WI38 (cell line): ENCODE measurements at regions not wholly inside any gene's neighbourhood (a gene's known extent, or its start where the extent isn't known, plus 50 kb on each side); places are given as distances from the start of the nearest gene placed in this dataset.
A peak's percentile ranks its signal among the peaks of the same experiment; 100 is the strongest.

Experiments
- H3K4me3 ChIP-seq: 2 replicates; pipeline ENCODE4 v1.5.1; 2011; ENCODE audit warnings: low read depth, mild to moderate bottlenecking, control low read depth, low read length
- CTCF ChIP-seq: IDR thresholded peaks from 2 replicates; pipeline ENCODE4 v1.5.1; 2012; ENCODE audit warnings: low read depth, mild to moderate bottlenecking, control low read depth, low read length

- no peak for TF ChIP-seq CTCF
- H3K4me3 ChIP-seq: no peak overlapping the region
Observed at GRCh38 chr1:10862743-10863335, 66.4 kb upstream of the CASZ1 start.

- no peak for TF ChIP-seq CTCF
Observed at GRCh38 chr1:10863886-10864285, 67.4 kb upstream of the CASZ1 start.

GRCh38 chr1:10864776-10865175 lies 68.3 kb upstream of the CASZ1 start:
- no peak overlapping the region for H3K4me3 ChIP-seq
- TF ChIP-seq CTCF: no peak

More at GRCh38 chr1:10863886-10864285, 67.4 kb upstream of the CASZ1 start:
- H3K4me3 ChIP-seq: no peak overlapping the region

GRCh38 chr1:10865518-10866320 lies 69.3 kb upstream of the CASZ1 start:
- no peak for TF ChIP-seq CTCF
- H3K4me3 ChIP-seq: no peak overlapping the region

GRCh38 chr1:10866321-10867093 lies 70.1 kb upstream of the CASZ1 start:
- peak overlapping the region; percentile 53 for H3K4me3 ChIP-seq
- no peak for TF ChIP-seq CTCF

GRCh38 chr1:10867138-10867721 lies 70.8 kb upstream of the CASZ1 start:
- peak; percentile 19; the same call in 1 of the 2 replicates for TF ChIP-seq CTCF

More at GRCh38 chr1:10867138-10867721, 70.8 kb upstream of the CASZ1 start:
- peak overlapping the region; percentile 53 for H3K4me3 ChIP-seq
